Tibial artery (tissue), 4 donors: ENCODE measurements at regions not wholly inside any gene's neighbourhood (a gene's known extent, or its start where the extent isn't known, plus 50 kb on each side); places are given as distances from the start of the nearest gene placed in this dataset.

Source experiments
- DNase-seq, 2 donors: peaks; one replicate each; pipeline ENCODE4 v3.0.0-alpha.2; 2019
- H3K27ac ChIP-seq, 2 donors: fragments of 200-600 bp; sonication (generic) in 1 of 2; 1 replicate in 1 of 2; 2 replicates in 1 of 2; pipeline ENCODE4 v1.5.1; 2018 to 2019; ENCODE audit warnings: mild to moderate bottlenecking in 1 of 2
- H3K27me3 ChIP-seq, 2 donors: fragments of 200-600 bp; sonication (generic) in 1 of 2; one replicate each; pipeline versions ENCODE4 v1.5.1 to v1.6.0; 2016 to 2019
- H3K36me3 ChIP-seq, 3 donors: fragments of 200-600 bp; sonication (generic) in 2 of 3; one replicate each; pipeline ENCODE4 v1.5.1; 2016 to 2019; ENCODE audit warnings: mild to moderate bottlenecking in 2 of 3
- H3K4me1 ChIP-seq, 4 donors: fragments of 200-600 bp; sonication (generic) in 2 of 4; 1 replicate in 3 of 4; 2 replicates in 1 of 4; pipeline ENCODE4 v1.5.1; 2016 to 2019
- H3K4me3 ChIP-seq, 2 donors: fragments of 200-600 bp; sonication (generic) in 1 of 2; 1 replicate in 1 of 2; 2 replicates in 1 of 2; pipeline ENCODE4 v1.5.1; 2018 to 2019; ENCODE audit warnings: mild to moderate bottlenecking in 2 of 2
- H3K9me3 ChIP-seq, 3 donors: fragments of 200-600 bp; sonication (generic) in 1 of 3; one replicate each; pipeline ENCODE4 v1.5.1; 2016 to 2019
- intact Hi-C: fragments of 100-400 bp; cut with DNase I; formaldehyde crosslinking; loops from one replicate; pipeline ENCODE4 v1.15.0; 2023; ENCODE audit warnings: low total_unique reads
- TF ChIP-seq, protein P1 (sequence below), 2 experiments: fragments of 200-600 bp in 1 of 2; fragments of 450-650 bp in 1 of 2; IDR thresholded peaks; one replicate each; pipeline ENCODE4 v1.5.1; 2017 to 2019; ENCODE audit warnings: antibody characterized with exemption in 2 of 2, mild to moderate bottlenecking in 1 of 2, moderate library complexity in 1 of 2

GRCh38 chr5:179417016-179417415 lies 71.8 kb upstream of the ADAMTS2 start:
- peaks cover 0 to 45% of the 10 kb centered on the region in 2 donors for H3K27me3 ChIP-seq
- no peaks in the 10 kb centered on the region for H3K9me3 ChIP-seq
- H3K27ac ChIP-seq = no peak overlapping the region
- no peaks in the 10 kb centered on the region for H3K4me1 ChIP-seq
- no peak for DNase-seq
- TF ChIP-seq, protein P1, sequence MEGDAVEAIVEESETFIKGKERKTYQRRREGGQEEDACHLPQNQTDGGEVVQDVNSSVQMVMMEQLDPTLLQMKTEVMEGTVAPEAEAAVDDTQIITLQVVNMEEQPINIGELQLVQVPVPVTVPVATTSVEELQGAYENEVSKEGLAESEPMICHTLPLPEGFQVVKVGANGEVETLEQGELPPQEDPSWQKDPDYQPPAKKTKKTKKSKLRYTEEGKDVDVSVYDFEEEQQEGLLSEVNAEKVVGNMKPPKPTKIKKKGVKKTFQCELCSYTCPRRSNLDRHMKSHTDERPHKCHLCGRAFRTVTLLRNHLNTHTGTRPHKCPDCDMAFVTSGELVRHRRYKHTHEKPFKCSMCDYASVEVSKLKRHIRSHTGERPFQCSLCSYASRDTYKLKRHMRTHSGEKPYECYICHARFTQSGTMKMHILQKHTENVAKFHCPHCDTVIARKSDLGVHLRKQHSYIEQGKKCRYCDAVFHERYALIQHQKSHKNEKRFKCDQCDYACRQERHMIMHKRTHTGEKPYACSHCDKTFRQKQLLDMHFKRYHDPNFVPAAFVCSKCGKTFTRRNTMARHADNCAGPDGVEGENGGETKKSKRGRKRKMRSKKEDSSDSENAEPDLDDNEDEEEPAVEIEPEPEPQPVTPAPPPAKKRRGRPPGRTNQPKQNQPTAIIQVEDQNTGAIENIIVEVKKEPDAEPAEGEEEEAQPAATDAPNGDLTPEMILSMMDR (IDR thresholded peaks at IDR 0.05) = no peak
- no peaks in the 10 kb centered on the region for H3K36me3 ChIP-seq
- no peak overlapping the region for H3K4me3 ChIP-seq
- intact Hi-C loops = no loop called here

DNA sequence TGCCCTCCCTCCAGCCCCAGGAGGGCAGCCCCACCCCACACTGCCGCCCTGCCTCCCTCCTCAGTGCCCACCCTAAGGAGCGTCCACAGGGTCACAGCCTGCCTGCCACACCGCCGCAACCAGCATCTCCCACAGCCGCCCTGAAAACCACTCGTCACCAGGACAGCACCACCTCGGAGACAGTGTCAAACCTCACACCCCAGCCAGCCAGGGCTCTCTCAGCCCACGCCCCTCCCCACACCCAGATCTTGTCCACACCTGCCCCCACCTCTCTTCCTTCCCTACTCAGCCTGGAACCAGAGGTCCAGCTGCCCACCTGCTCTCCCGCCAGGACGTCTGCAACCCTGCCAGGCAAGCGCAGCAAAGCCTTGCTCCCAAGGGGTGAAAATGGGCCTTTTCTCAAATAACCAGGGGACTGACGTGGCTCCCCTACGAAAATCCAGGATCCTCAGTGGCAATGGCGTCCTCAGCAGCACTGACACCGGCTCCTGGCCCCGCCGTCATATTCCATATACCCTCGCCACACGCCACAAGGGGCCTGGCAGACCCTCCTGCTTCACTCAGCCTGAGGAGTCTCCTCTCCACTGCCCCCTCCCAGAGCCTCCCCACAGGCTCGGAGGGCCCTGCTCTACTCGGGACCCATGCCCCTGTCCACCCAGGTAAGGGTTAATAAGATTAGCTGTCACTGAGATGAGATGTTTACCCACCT lies 71.0 kb upstream of the ADAMTS2 start:
- no peak overlapping the region for H3K4me3 ChIP-seq
- no peaks in the 10 kb centered on the region for H3K9me3 ChIP-seq
- peaks cover 0 to 39% of the 10 kb centered on the region in 2 donors for H3K27me3 ChIP-seq
- no peaks in the 10 kb centered on the region for H3K4me1 ChIP-seq
- intact Hi-C loops = no loop called here
- TF ChIP-seq, protein P1 (IDR thresholded peaks at IDR 0.05) = no peak
- H3K27ac ChIP-seq = no peak overlapping the region
- H3K36me3 ChIP-seq = no peaks in the 10 kb centered on the region
- DNase-seq = peak in 1 of 2 donors; percentile 38

GRCh38 chr5:179415291-179416060 lies 70.2 kb upstream of the ADAMTS2 start:
- intact Hi-C loops = no loop called here
- peaks cover 0 to 37% of the 10 kb centered on the region in 2 donors for H3K27me3 ChIP-seq

DNA sequence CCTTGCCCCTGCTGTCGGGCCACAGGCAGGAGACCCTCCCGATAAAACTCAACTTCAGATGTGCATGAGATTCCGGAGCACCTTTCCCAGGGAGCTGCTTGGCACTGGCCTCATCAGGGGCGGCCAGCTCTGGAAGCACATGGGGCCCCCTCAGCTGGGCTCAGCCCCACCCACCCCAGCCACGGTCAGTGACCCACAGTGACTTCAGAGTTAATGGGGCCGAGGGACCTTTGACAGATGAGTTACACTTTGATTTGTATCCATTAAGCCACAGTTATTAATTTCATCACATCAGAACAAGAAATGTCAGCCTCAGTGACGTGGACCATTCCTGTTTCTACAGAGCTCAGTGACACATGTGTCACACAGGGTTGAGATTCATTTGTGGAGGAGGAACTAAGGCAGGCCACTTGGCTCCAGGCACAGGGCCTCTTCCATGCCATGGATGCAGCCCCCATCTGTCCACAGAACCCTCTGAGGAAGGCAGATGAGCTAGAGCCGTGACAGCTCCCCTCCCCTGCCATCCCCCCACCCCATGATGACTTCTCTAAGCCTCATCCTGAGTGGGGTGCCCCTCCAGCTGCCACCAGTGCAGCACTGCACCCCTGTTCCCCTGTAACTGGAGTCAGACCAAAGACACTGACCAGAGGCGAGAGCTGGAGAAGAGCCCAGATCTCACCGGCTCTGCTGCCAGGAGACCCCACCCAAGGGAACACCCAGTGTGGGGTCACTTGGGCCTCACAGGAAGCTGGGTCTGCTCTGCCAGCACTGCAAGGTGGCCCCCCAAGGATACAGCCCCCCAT lies 69.4 kb upstream of the ADAMTS2 start:
- TF ChIP-seq, protein P1 (IDR thresholded peaks at IDR 0.05) = no peak
- intact Hi-C loops = no loop called here
- Histone ChIP-seq H3K27ac (no peak overlapping the region), H3K27me3 (peaks cover 0 to 37% of the 10 kb centered on the region in 2 donors), H3K9me3 (no peaks in the 10 kb centered on the region), H3K4me1 (no peaks in the 10 kb centered on the region), H3K36me3 (no peaks in the 10 kb centered on the region), H3K4me3 (no peak overlapping the region)
- no peak for DNase-seq

More at GRCh38 chr5:179415291-179416060, 70.2 kb upstream of the ADAMTS2 start:
- Histone ChIP-seq H3K9me3 (no peaks in the 10 kb centered on the region), H3K4me1 (no peaks in the 10 kb centered on the region), H3K36me3 (no peaks in the 10 kb centered on the region), H3K27ac (no peak overlapping the region), H3K4me3 (no peak overlapping the region)
- DNase-seq = no peak
- TF ChIP-seq, protein P1 (IDR thresholded peaks at IDR 0.05) = no peak

DNA sequence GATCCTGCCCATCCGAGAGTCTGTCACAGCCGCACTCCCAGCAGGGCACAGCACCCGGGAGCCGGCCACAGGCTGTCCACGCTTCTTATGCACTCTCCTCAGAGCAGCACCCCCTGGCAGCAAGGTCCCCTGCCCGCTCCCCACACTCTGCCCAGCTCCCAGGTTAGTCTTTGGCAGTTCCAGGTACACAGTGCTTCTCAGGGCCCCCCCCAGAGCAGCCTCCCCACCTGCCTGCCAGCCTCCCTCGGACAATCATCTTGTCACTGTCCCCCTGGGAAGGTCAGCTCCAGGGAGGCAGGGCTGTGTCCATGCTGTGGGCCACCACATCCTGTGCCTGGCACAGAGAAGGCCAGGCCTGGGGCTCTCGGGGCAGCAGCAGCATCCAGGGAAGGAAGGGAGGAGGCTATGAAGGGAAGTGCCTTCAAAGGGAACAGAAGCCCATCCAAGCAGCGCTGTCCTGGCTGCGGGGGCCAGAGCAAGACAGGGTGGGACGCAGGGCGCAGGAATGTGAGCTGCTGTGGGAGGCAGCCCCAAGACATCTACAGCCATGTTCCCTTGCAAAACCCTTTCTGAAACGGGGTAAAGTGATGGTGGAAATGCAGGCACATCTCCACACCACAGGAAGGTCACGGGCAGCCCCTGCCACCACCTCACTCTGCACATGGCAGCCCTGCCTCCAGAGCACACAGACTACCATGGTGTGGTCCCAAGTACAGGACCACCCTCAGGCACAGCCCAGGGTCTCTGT lies 68.6 kb upstream of the ADAMTS2 start:
- TF ChIP-seq, protein P1 (IDR thresholded peaks at IDR 0.05) = no peak
- intact Hi-C loops = no loop called here
- H3K9me3 ChIP-seq = no peaks in the 10 kb centered on the region

More for the DNA sequence above, 68.6 kb upstream of the ADAMTS2 start:
- Histone ChIP-seq H3K36me3 (no peaks in the 10 kb centered on the region), H3K4me1 (no peaks in the 10 kb centered on the region), H3K27ac (no peak overlapping the region), H3K4me3 (no peak overlapping the region), H3K27me3 (peaks cover 0 to 37% of the 10 kb centered on the region in 2 donors)
- no peak for DNase-seq
